Stomach (tissue), 8 donors: ENCODE measurements at regions not wholly inside any gene's neighbourhood (a gene's known extent, or its start where the extent isn't known, plus 50 kb on each side); places are given as distances from the start of the nearest gene placed in this dataset.

Experiments used
- DNase-seq, 2 donors: peaks; one replicate each; pipeline versions ENCODE4 v3.0.0 to v3.0.0-alpha.2; 2013 to 2019
- H3K27ac ChIP-seq, 5 donors: fragments of 200-600 bp in 4 of 5; sonication (generic) in 4 of 5; one replicate each; pipeline ENCODE4 v1.5.1; 2013 to 2019; ENCODE audit warnings: mild to moderate bottlenecking in 1 of 5, moderate library complexity in 1 of 5
- H3K27me3 ChIP-seq, 3 donors: fragments of 200-600 bp; sonication (generic); one replicate each; pipeline ENCODE4 v1.5.1; 2017 to 2019; ENCODE audit warnings: mixed run types in 1 of 3
- H3K36me3 ChIP-seq, 4 donors: fragments of 200-600 bp; sonication (generic); 1 replicate in 3 of 4; 2 replicates in 1 of 4; pipeline ENCODE4 v1.5.1; 2016 to 2019
- H3K4me1 ChIP-seq, 4 donors: fragments of 200-600 bp; sonication (generic); one replicate each; pipeline ENCODE4 v1.5.1; 2016 to 2019
- H3K4me3 ChIP-seq, 4 donors: fragments of 200-600 bp; sonication (generic) in 3 of 4; one replicate each; pipeline ENCODE4 v1.5.1; 2016 to 2019; ENCODE audit warnings: mild to moderate bottlenecking in 1 of 4
- H3K9me3 ChIP-seq, 4 donors: fragments of 200-600 bp; sonication (generic); one replicate each; pipeline ENCODE4 v1.5.1; 2016 to 2019
- CTCF ChIP-seq, 7 experiments: fragments of 450-650 bp in 4 of 7; fragments of 200-600 bp in 3 of 7; sonication (generic) in 3 of 7; IDR thresholded peaks; one replicate each; pipeline ENCODE4 v1.5.1; 2016 to 2019; ENCODE audit warnings: antibody characterized with exemption in 7 of 7, control low read depth in 2 of 7, mild to moderate bottlenecking in 1 of 7
- EP300 ChIP-seq: sonication (generic); formaldehyde crosslinking; IDR thresholded peaks from one replicate; pipeline ENCODE4 v1.6.1; 2017; ENCODE audit warnings: antibody characterized with exemption
- POLR2A ChIP-seq, 4 donors: fragments of 450-650 bp; IDR thresholded peaks; one replicate each; pipeline ENCODE4 v1.6.1; 2016; ENCODE audit warnings: antibody characterized with exemption in 4 of 4, control low read depth in 2 of 4, mild to moderate bottlenecking in 1 of 4, moderate library complexity in 1 of 4
- POLR2AphosphoS5 ChIP-seq, 3 donors: sonication (generic); formaldehyde crosslinking; IDR thresholded peaks; one replicate each; pipeline ENCODE4 v1.6.1; 2016; ENCODE audit warnings: antibody characterized with exemption in 3 of 3
- WGBS, 5 donors: extraction: QIAGEN DNeasy Blood & Tissue Kit in 3 of 5; methylation state at CpG; one replicate each; pipeline versions ENCODE4 v1.1.5 to v1.1.7; 2013 to 2018; 5-methylcytosine and 5-hydroxymethylcytosine counted together
- intact Hi-C: fragments of 100-400 bp; cut with DNase I; formaldehyde crosslinking; loops from one replicate; pipeline ENCODE4 v1.15.1; 2023; ENCODE audit warnings: low total_unique reads
- donor health status: healthy with polysubstance abuse.
- donor health status: Bipolar disorder and iron deficiency.
- donor health status: healthy.

DNA sequence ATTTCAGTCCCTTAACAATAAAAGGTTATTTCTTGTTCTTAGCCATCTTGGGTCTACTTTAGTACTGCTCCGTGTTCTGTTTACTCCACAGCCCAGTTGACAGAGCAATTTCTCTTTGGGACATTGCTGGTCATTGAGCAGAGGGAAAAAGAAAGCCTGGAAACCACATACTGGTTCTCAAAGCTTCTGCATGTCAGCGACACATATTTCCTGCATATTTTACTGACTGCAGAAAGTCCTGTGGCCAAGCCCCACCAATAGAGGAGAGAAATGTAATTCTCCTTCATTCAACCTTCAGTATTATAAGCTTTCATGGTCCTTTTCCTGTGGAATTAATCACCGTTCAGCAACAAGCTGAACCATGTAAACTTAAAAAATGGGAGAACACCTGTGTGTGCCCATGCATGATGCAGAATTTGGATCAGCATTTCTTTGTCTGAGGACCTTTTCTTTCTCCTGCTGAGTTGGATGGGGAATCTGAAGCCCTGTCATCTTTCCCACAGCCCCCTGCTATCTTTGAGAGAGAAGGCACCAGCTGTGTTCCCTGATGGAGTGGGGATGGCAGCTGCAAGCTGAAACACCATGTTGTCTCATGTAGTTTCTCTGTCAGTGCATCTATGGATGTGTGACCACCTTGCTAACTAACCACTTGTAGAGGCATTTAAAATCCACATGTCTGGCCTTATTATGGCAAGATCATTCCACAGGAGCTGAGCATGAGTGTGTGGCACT lies 431.6 kb downstream of the MEIS1 start:
- TF ChIP-seq CTCF (IDR thresholded peaks at IDR 0.05) (no peak), POLR2AphosphoS5 (IDR thresholded peaks at IDR 0.05) (no peak), EP300 (no peak), POLR2A (IDR thresholded peaks at IDR 0.05) (no peak)
- no peak for DNase-seq
- H3K4me3 ChIP-seq = no peak overlapping the region
- no peaks in the 10 kb centered on the region for H3K36me3 ChIP-seq
- WGBS, 5 donors = 54 to 79% (median 67%) methylated on average over 3 of the region's 3 CpGs
- H3K27ac ChIP-seq = no peak overlapping the region
- no peaks in the 10 kb centered on the region for H3K9me3 ChIP-seq
- intact Hi-C loops = no loop called here
- H3K27me3 ChIP-seq = no peaks in the 10 kb centered on the region
- H3K4me1 ChIP-seq = no peaks in the 10 kb centered on the region

GRCh38 chr2:66867063-66867441 lies 432.1 kb downstream of the MEIS1 start:
- Histone ChIP-seq H3K36me3 (no peaks in the 10 kb centered on the region), H3K27me3 (no peaks in the 10 kb centered on the region), H3K27ac (no peak overlapping the region), H3K9me3 (no peaks in the 10 kb centered on the region), H3K4me1 (peaks cover 0 to 5% (median 2%) of the 10 kb centered on the region in 4 donors), H3K4me3 (no peak overlapping the region)
- 35 to 79% (median 72%) methylated on average over 2 of the region's 2 CpGs for WGBS, 5 donors
- TF ChIP-seq POLR2A (IDR thresholded peaks at IDR 0.05) (no peak), POLR2AphosphoS5 (IDR thresholded peaks at IDR 0.05) (no peak), EP300 (no peak), CTCF (IDR thresholded peaks at IDR 0.05) (no peak)
- no peak for DNase-seq
- intact Hi-C loops = no loop called here

DNA sequence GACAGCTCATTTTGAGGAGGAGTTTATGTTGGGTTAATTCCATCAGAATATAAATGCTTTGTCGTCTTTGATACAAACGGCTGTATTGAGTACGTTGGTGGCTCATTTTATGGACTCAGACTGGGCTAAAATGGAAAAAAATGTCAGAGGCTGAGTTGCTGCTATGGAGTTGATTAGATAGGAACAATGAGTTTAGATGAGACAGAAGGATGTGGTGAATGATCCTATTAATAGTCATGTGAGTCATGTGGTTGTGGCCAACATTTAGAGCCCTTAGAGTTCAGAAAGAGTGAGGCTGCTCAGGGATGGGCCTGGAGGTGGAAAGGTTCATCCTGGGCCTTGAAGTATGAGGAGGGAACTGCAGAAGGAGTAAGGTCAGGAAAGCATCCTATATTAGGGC lies 434.2 kb downstream of the MEIS1 start:
- peaks cover 4 to 25% (median 16%) of the 10 kb centered on the region in 4 donors for H3K4me1 ChIP-seq
- no peaks in the 10 kb centered on the region for H3K9me3 ChIP-seq
- H3K4me3 ChIP-seq = no peak overlapping the region
- TF ChIP-seq POLR2AphosphoS5 (IDR thresholded peaks at IDR 0.05) (no peak), EP300 (no peak), POLR2A (IDR thresholded peaks at IDR 0.05) (no peak), CTCF (IDR thresholded peaks at IDR 0.05) (no peak)
- 76 to 94% (median 84%) methylated on average over 3 of the region's 3 CpGs for WGBS, 5 donors
- intact Hi-C loops = no loop called here
- no peak for DNase-seq
- no peaks in the 10 kb centered on the region for H3K27me3 ChIP-seq
- H3K27ac ChIP-seq = no peak overlapping the region
- H3K36me3 ChIP-seq = no peaks in the 10 kb centered on the region

DNA sequence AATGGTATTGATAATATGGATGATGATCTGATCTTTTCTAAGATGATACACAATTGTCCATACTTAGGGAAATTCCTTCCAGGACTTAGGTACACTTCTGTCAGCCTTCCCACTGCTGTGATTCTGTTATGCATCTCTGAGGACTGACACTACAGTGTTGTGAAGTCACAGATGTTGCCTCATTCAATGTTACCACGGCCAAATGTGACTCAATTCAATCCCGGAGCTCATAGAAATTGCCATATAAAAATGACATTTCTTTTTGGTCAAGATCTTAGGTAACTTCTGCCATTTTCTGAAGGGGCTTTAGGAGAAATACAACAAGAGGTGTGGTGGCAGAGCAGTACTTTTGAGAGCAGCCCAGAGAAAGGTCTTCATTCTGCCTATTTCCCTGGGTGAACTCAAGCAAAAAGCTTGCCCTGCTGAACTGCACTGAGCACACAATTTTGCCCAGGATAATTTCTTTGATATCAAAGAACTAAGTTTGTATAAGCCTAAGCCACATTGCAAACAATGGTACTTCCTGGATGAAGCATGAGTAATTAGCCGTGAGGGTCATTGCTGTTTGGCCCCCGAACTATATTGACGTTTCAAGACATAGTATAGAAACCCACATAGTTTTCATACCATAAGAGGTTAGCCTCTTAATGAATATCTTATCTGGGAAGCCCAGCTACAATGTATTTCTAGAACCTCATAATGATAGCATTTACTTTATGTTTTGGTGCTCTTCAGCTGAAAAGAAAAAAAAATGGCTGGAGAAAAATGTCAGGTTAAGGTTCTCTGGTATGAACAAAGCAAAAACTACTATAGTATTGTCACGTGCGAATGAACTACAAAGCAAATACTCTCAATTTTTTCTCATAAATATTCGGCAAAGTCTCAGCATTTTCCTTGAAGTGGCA lies 437.4 kb downstream of the MEIS1 start:
- no peaks in the 10 kb centered on the region for H3K9me3 ChIP-seq
- no peaks in the 10 kb centered on the region for H3K36me3 ChIP-seq
- no peak for DNase-seq
- H3K27me3 ChIP-seq = no peaks in the 10 kb centered on the region
- 25 to 47% (median 36%) methylated on average over 8 of the region's 8 CpGs for WGBS, 5 donors
- no peak overlapping the region for H3K4me3 ChIP-seq
- TF ChIP-seq POLR2A (IDR thresholded peaks at IDR 0.05) (no peak), CTCF (IDR thresholded peaks at IDR 0.05) (no peak), POLR2AphosphoS5 (IDR thresholded peaks at IDR 0.05) (no peak), EP300 (no peak)
- peaks cover 4 to 30% (median 18%) of the 10 kb centered on the region in 4 donors for H3K4me1 ChIP-seq
- intact Hi-C loops = no loop called here
- no peak overlapping the region for H3K27ac ChIP-seq
